Astrocyte (in vitro differentiated cells and primary cell): ENCODE measurements at regions not wholly inside any gene's neighbourhood (a gene's known extent, or its start where the extent isn't known, plus 50 kb on each side); places are given as distances from the start of the nearest gene placed in this dataset.

ENCODE experiments used
- DNase-seq: peaks from one replicate; pipeline ENCODE4 v3.0.0-alpha.2; 2010; ENCODE audit warnings: low read depth
- FAIRE-seq: peaks from 2 replicates; lab custom pipeline; 2011; peaks lifted over from hg19 to GRCh38; lab: Jason Lieb, UNC
- H2AFZ ChIP-seq: 2 replicates; pipeline ENCODE4 v1.6.0; 2012; ENCODE audit warnings: low read depth, low read length, inconsistent platforms
- H3K27ac ChIP-seq: 2 replicates; pipeline ENCODE4 v1.5.1; 2011; ENCODE audit warnings: low read depth, low read length, inconsistent platforms
- H3K27me3 ChIP-seq: 2 replicates; pipeline ENCODE4 v1.6.0; 2011; ENCODE audit warnings: low read length, inconsistent platforms; ENCODE audit not compliant: insufficient read depth
- H3K36me3 ChIP-seq: 2 replicates; pipeline ENCODE4 v1.5.1; 2011; ENCODE audit warnings: low read length, inconsistent platforms; ENCODE audit not compliant: insufficient read depth
- H3K4me1 ChIP-seq: 2 replicates; pipeline ENCODE4 v1.5.1; 2011; ENCODE audit warnings: low read length, inconsistent platforms; ENCODE audit not compliant: insufficient read depth
- H3K4me2 ChIP-seq: 2 replicates; pipeline ENCODE4 v1.6.0; 2012; ENCODE audit warnings: low read length, inconsistent platforms
- H3K4me3 ChIP-seq: 2 replicates; pipeline ENCODE4 v1.5.1; 2011; ENCODE audit warnings: low read depth, mild to moderate bottlenecking, low read length, inconsistent platforms; ENCODE audit not compliant: insufficient read depth
- H3K79me2 ChIP-seq: 2 replicates; pipeline ENCODE4 v1.6.0; 2012; ENCODE audit warnings: mild to moderate bottlenecking, low read length, inconsistent platforms; ENCODE audit not compliant: insufficient read depth
- H3K9ac ChIP-seq: 2 replicates; pipeline ENCODE4 v1.6.0; 2012; ENCODE audit warnings: mild to moderate bottlenecking, low read length, inconsistent platforms
- H3K9me3 ChIP-seq: 2 replicates; pipeline ENCODE4 v1.5.1; 2012; ENCODE audit warnings: low read depth, mild to moderate bottlenecking, low read length, inconsistent platforms; ENCODE audit not compliant: insufficient read depth
- H4K20me1 ChIP-seq: 2 replicates; pipeline ENCODE4 v1.6.0; 2012; ENCODE audit warnings: low read length, inconsistent platforms; ENCODE audit not compliant: insufficient read depth
- H3K27ac Mint-ChIP-seq: one replicate; pipeline ENCODE4 v1.8.0; 2021; ENCODE audit warnings: mild to moderate bottlenecking, mixed read lengths; ENCODE audit not compliant: unreplicated experiment
- H3K27me3 Mint-ChIP-seq: one replicate; pipeline ENCODE4 v1.8.0; 2021; ENCODE audit warnings: low read depth, mixed read lengths; ENCODE audit not compliant: unreplicated experiment
- H3K36me3 Mint-ChIP-seq: one replicate; pipeline ENCODE4 v1.8.0; 2021; ENCODE audit warnings: low read depth, mixed read lengths; ENCODE audit not compliant: unreplicated experiment
- H3K4me1 Mint-ChIP-seq: one replicate; pipeline ENCODE4 v1.8.0; 2021; ENCODE audit warnings: low read depth, mixed read lengths; ENCODE audit not compliant: unreplicated experiment
- H3K4me3 Mint-ChIP-seq: one replicate; pipeline ENCODE4 v1.8.0; 2021; ENCODE audit warnings: mild to moderate bottlenecking, moderate library complexity, mixed read lengths; ENCODE audit not compliant: unreplicated experiment
- H3K9me3 Mint-ChIP-seq: one replicate; pipeline ENCODE4 v1.8.0; 2021; ENCODE audit warnings: mild to moderate bottlenecking, mixed read lengths; ENCODE audit not compliant: unreplicated experiment
- EZH2 ChIP-seq: IDR thresholded peaks from 2 replicates; pipeline ENCODE4 v1.6.1; 2012; ENCODE audit warnings: mild to moderate bottlenecking, low read length, inconsistent platforms; ENCODE audit not compliant: insufficient read depth
- TF ChIP-seq, protein P1 (sequence below): IDR thresholded peaks from 2 replicates; pipeline ENCODE4 v1.5.1; 2011; ENCODE audit warnings: low read depth, mild to moderate bottlenecking, inconsistent platforms, low read length, moderate library complexity; ENCODE audit not compliant: insufficient read depth

DNA sequence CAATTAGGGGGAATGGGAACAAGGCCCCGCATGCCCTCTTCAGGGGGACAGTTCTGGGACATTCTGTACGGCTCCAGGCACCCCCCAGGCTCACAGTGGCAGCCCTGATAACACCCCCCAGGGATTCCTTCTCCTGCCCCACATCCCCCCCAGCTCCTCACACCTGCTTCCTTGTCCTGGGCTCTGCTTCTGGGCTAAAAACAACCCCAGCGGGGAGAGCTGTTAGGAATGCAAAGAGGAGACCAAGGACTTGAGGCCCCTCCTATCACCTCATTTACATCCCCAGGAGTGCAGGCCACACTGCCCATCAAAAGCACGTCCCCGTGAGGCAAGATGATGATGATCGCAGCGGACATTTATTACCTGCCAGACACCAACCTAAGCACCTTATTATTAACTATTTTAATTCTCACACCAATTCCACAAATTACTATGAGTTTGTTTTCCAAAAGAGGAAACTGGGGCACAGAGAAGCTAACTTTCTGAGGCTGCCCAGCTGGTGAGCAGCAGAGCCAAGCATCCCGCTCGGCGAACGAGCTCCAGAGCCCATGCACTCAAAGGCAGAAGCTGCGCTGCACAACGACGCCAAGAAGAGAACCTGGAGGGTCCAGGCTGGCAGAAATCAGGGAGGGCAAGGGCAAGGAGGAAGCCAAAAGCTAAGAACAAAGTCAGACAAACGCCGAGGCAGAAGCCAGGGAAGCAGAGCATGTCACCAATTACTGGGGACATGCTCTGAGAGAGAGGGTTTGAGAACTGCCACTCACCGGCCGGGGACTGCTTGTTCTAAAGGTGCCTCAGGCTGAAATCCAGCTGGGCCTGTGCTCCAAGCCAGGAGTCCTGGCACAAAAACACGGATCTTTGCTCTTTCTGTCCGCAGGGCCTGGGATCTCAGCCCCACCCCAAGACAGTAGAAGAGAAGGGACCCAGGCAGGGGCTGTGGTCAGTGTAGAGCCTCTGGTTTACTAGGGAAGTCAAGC, 76.2 kb upstream of the NSMCE3 start:
- H3K4me1 ChIP-seq, result no peaks in the 10 kb centered on the region
- no peaks in the 10 kb centered on the region for H3K27me3 ChIP-seq
- Mint-ChIP-seq H3K27me3 (peaks cover 1% of the 10 kb centered on the region), H3K27ac (no peak overlapping the region), H3K4me3 (no peak overlapping the region), H3K9me3 (no peaks in the 10 kb centered on the region), H3K4me1 (peaks cover 10% of the 10 kb centered on the region), H3K36me3 (no peaks in the 10 kb centered on the region)
- no peaks in the 10 kb centered on the region for H4K20me1 ChIP-seq
- DNase-seq (no peak), FAIRE-seq (no peak)
- H3K9me3 ChIP-seq, result no peaks in the 10 kb centered on the region
- no peak for TF ChIP-seq EZH2
- TF ChIP-seq, protein P1, sequence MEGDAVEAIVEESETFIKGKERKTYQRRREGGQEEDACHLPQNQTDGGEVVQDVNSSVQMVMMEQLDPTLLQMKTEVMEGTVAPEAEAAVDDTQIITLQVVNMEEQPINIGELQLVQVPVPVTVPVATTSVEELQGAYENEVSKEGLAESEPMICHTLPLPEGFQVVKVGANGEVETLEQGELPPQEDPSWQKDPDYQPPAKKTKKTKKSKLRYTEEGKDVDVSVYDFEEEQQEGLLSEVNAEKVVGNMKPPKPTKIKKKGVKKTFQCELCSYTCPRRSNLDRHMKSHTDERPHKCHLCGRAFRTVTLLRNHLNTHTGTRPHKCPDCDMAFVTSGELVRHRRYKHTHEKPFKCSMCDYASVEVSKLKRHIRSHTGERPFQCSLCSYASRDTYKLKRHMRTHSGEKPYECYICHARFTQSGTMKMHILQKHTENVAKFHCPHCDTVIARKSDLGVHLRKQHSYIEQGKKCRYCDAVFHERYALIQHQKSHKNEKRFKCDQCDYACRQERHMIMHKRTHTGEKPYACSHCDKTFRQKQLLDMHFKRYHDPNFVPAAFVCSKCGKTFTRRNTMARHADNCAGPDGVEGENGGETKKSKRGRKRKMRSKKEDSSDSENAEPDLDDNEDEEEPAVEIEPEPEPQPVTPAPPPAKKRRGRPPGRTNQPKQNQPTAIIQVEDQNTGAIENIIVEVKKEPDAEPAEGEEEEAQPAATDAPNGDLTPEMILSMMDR, result no peak
- H3K9ac ChIP-seq, result no peak overlapping the region
- H3K4me3 ChIP-seq, result no peak overlapping the region
- no peak overlapping the region for H2AFZ ChIP-seq
- no peaks in the 10 kb centered on the region for H3K79me2 ChIP-seq
- no peaks in the 10 kb centered on the region for H3K36me3 ChIP-seq
- no peak overlapping the region for H3K27ac ChIP-seq
- no peak overlapping the region for H3K4me2 ChIP-seq

DNA sequence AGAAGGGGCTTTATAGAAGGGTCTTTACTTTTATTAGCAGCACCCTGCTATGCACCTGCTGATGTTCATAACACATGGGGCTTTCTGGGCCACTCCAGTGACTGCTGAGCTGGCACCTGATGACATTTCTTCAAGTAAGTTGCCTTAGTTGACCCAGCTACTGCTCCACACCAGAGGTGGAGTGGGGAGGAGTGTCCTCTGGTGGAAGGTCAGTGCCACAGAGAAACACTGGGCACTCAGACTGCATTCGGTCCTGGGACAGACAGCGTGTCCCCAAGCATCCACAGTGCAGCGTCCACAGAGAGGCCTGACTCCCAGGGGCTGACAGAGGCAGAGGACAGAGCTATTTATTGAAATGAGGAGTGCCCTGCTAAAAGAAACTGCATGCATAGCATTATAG, 74.9 kb upstream of the NSMCE3 start:
- no peak overlapping the region for H3K9ac ChIP-seq
- H3K27me3 ChIP-seq, result no peaks in the 10 kb centered on the region
- Mint-ChIP-seq H3K27ac (no peak overlapping the region), H3K4me3 (no peak overlapping the region), H3K4me1 (peaks cover 10% of the 10 kb centered on the region), H3K9me3 (no peaks in the 10 kb centered on the region), H3K27me3 (peaks cover 1% of the 10 kb centered on the region), H3K36me3 (no peaks in the 10 kb centered on the region)
- H4K20me1 ChIP-seq, result no peaks in the 10 kb centered on the region
- H3K79me2 ChIP-seq, result no peaks in the 10 kb centered on the region
- no peaks in the 10 kb centered on the region for H3K9me3 ChIP-seq
- no peak overlapping the region for H2AFZ ChIP-seq
- FAIRE-seq (no peak), DNase-seq (no peak)
- H3K4me2 ChIP-seq, result no peak overlapping the region
- no peak overlapping the region for H3K4me3 ChIP-seq
- H3K27ac ChIP-seq, result no peak overlapping the region
- H3K36me3 ChIP-seq, result no peaks in the 10 kb centered on the region
- no peak for TF ChIP-seq EZH2
- TF ChIP-seq, protein P1, result no peak
- no peaks in the 10 kb centered on the region for H3K4me1 ChIP-seq

DNA sequence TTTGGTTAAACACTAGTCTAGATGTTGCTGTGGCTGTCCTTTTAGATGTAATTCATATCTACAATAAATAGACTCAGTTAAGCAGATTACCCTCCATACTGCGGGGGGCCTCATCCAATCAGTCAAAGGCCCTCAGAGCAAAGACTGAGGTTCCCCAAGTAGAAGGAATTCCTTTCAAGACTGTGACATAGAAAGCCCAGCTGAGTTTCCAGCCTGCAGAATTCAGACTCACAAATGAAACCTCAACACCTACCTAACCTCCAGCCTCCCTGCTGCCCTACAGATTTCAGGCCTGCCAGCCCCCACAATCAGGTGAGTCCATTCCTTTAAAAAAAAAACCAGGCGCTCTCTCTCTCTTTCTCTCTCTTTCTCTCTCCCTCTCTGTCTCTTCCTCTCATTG, 73.6 kb upstream of the NSMCE3 start:
- Histone ChIP-seq H3K9ac (no peak overlapping the region), H3K4me1 (no peaks in the 10 kb centered on the region), H3K4me2 (no peak overlapping the region), H3K4me3 (no peak overlapping the region), H2AFZ (no peak overlapping the region), H3K27ac (no peak overlapping the region), H3K36me3 (no peaks in the 10 kb centered on the region), H4K20me1 (no peaks in the 10 kb centered on the region), H3K27me3 (no peaks in the 10 kb centered on the region), H3K9me3 (no peaks in the 10 kb centered on the region), H3K79me2 (no peaks in the 10 kb centered on the region)
- Mint-ChIP-seq H3K9me3 (peaks cover 2% of the 10 kb centered on the region), H3K36me3 (no peaks in the 10 kb centered on the region), H3K4me3 (no peak overlapping the region), H3K27ac (no peak overlapping the region), H3K27me3 (peaks cover 1% of the 10 kb centered on the region), H3K4me1 (peaks cover 9% of the 10 kb centered on the region)
- DNase-seq (no peak), FAIRE-seq (no peak)
- TF ChIP-seq EZH2, result no peak
- TF ChIP-seq, protein P1, result no peak
